WERI-Rb-1 (cell line): ENCODE measurements at regions not wholly inside any gene's neighbourhood (a gene's known extent, or its start where the extent isn't known, plus 50 kb on each side); places are given as distances from the start of the nearest gene placed in this dataset.
A peak's percentile ranks its signal among the peaks of the same experiment; 100 is the strongest.
"Not testable (repeated sequence)": the region's sequence is repeated elsewhere in the genome, so short reads cannot be mapped to it uniquely, and the experiment has no call there.

ENCODE experiments used
- DNase-seq: peaks from one replicate; pipeline ENCODE4 v3.0.0-alpha.2; 2020
- H3K27ac ChIP-seq: fragments of 250-450 bp; sonication (Bioruptor Pico); 2 replicates; pipeline ENCODE4 v1.5.1; 2020; ENCODE audit warnings: mild to moderate bottlenecking, moderate library complexity
- H3K27me3 ChIP-seq: fragments of 250-450 bp; sonication (Bioruptor Pico); 2 replicates; pipeline ENCODE4 v1.5.1; 2021; ENCODE audit warnings: mild to moderate bottlenecking, low read depth, moderate library complexity; ENCODE audit not compliant: insufficient read depth, severe bottlenecking
- H3K36me3 ChIP-seq: fragments of 250-450 bp; sonication (Bioruptor Pico); 2 replicates; pipeline ENCODE4 v1.5.1; 2020; ENCODE audit warnings: mild to moderate bottlenecking, moderate library complexity
- H3K4me3 ChIP-seq: 2 replicates; pipeline ENCODE4 v1.5.1; 2011; ENCODE audit warnings: low read depth, mild to moderate bottlenecking, control low read depth, low read length
- H3K9me3 ChIP-seq: fragments of 250-450 bp; sonication (Bioruptor Pico); 2 replicates; pipeline ENCODE4 v1.5.1; 2021; ENCODE audit warnings: mild to moderate bottlenecking, moderate library complexity; ENCODE audit not compliant: severe bottlenecking
- CTCF ChIP-seq: IDR thresholded peaks from 2 replicates; pipeline ENCODE4 v1.5.1; 2011; ENCODE audit warnings: low read depth, mild to moderate bottlenecking, control low read depth, inconsistent platforms, low read length

GRCh38 chr18:58805467-58806187, 59.0 kb upstream of the ZNF532 start:
- H3K36me3 ChIP-seq = no peaks in the 10 kb centered on the region
- no peak for TF ChIP-seq CTCF
- H3K4me3 ChIP-seq = no peak overlapping the region
- peaks cover 4% of the 10 kb centered on the region for H3K9me3 ChIP-seq
- peak overlapping the region; percentile 83 for H3K27ac ChIP-seq
- no peaks in the 10 kb centered on the region for H3K27me3 ChIP-seq
- peak; percentile 60 for DNase-seq

DNA sequence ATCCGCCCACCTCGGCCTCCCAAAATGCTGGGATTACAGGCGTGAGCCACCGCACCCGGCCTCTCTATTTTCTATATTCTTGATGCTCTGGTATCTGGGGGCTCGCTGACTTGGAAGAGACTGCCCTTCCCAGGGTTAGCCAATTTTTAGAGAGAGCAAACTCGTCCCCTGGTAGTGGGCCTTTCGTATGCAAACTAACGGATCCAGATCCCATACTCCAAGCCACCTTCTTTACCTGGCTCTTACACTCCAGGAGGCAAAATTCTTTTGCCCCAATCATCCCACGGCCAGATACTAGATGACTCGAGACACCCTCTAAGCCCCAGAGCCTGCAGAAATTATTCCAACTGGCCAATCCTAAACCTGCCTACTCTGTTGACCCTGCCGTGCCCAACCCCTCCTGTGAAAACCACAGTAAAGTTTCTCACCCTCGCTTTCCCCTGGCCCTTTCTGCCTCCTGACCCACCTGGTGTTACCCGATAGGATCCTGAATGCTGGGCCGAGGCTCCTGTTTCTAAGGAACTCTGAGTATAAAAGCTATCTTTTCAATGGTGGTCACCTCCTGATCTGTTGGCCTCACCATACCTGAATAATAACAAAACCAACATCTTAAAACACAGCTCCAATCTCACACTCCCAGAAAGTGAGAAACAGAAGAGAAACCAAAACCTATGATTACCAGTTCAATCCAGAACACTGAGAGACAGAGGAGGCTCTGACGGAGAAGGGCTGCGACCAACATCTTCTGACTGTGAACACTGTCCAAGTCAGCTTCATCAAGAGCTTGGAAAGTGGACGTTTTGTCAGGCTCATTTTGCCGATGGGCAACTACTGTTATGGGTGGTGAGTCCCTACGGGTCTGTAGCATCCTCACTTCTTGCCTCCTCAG, 57.6 kb upstream of the ZNF532 start:
- TF ChIP-seq CTCF = no peak
- peak overlapping the region; percentile 83 for H3K27ac ChIP-seq

DNA sequence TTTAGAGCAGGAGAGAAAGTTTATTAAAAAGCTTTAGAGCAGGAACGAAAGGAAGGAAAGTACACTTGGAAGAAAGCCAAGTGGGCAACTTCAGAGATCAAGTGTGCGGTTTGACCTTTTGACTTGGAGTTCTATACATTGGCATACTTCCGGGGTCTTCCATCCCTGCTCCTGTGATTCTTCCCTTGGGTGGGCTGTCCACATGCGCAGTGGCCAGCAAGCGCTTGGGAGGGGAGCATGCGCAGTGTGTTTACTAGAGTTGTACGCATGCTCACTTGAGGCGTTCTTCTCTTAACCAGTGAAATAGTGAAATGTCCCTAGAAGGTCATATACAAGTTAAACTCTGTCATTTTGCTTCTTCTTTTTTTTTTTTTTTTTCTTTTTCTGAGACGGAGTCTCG, 56.9 kb upstream of the ZNF532 start:
- no peak overlapping the region for H3K4me3 ChIP-seq
- H3K27me3 ChIP-seq = no peaks in the 10 kb centered on the region
- no peaks in the 10 kb centered on the region for H3K36me3 ChIP-seq
- no peak overlapping the region for H3K27ac ChIP-seq
- peaks cover 8% of the 10 kb centered on the region for H3K9me3 ChIP-seq
- no peak for DNase-seq
- TF ChIP-seq CTCF = no peak

More for the DNA sequence above, 57.6 kb upstream of the ZNF532 start:
- peaks cover 5% of the 10 kb centered on the region for H3K9me3 ChIP-seq
- no peaks in the 10 kb centered on the region for H3K27me3 ChIP-seq
- no peaks in the 10 kb centered on the region for H3K36me3 ChIP-seq
- no peak overlapping the region for H3K4me3 ChIP-seq
- no peak for DNase-seq

DNA sequence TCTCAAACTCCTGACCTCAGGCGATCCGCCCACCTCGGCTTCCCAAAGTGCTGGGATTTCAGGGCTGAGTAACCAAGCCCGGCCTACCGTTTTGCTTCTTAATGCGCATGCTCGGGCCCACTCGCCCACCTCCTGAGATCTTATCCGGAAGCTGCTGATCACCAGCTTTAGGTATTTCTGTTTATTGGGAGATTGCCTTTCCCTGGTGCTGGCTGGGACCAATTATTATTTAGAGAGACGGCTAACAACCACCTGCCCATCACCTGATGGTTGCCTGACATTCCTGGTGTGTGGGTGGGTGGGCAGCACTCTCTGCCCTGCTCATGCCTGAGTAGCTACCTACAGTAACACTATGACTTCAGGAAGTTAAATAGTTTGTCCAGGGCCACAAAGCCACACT, 56.3 kb upstream of the ZNF532 start:
- Histone ChIP-seq H3K9me3 (peaks cover 8% of the 10 kb centered on the region), H3K27ac (no peak overlapping the region), H3K27me3 (no peaks in the 10 kb centered on the region), H3K4me3 (no peak overlapping the region), H3K36me3 (no peaks in the 10 kb centered on the region)
- DNase-seq = no peak
- no peak for TF ChIP-seq CTCF

GRCh38 chr18:58811859-58812258, 52.8 kb upstream of the ZNF532 start:
- DNase-seq, H3K36me3 ChIP-seq, H3K9me3 ChIP-seq, H3K4me3 ChIP-seq, H3K27me3 ChIP-seq, H3K27ac ChIP-seq: not testable (repeated sequence)

DNA sequence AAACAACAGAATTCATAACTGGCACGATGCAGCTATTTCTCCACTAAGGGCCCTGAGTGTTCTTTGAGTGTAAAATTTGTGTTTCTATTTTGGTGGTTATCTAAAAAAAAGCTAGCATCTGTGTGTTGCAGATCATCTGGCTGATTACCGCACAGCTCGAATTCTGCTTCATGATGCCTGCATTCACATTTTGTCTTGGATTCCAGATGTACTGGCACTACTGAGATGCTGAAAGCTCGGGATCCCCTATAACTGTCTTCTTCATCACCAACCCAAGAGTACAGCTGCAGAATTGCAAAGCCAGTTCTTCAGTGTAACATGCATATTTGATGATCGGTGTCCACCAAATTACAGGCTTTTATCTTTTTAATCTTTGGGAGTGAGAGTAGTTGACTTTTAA, 51.6 kb upstream of the ZNF532 start:
- Histone ChIP-seq H3K9me3 (peaks cover 4% of the 10 kb centered on the region), H3K27ac (no peak overlapping the region), H3K27me3 (no peaks in the 10 kb centered on the region), H3K36me3 (no peaks in the 10 kb centered on the region), H3K4me3 (no peak overlapping the region)
- no peak for TF ChIP-seq CTCF
- no peak for DNase-seq
